Panc1 (cell line): ENCODE measurements at regions not wholly inside any gene's neighbourhood (a gene's known extent, or its start where the extent isn't known, plus 50 kb on each side); places are given as distances from the start of the nearest gene placed in this dataset.
"Not testable (repeated sequence)": the region's sequence is repeated elsewhere in the genome, so short reads cannot be mapped to it uniquely, and the experiment has no call there.

ENCODE experiments used
- ATAC-seq: fragments of 200-7000 bp; cut with Tn5 transposase; 2 replicates; pipeline ENCODE4 v1.9.1; 2020; ENCODE audit warnings: mild to moderate bottlenecking, moderate library complexity
- BruUV-seq: library from RNA; stranded (reverse); fragments of 400-500 nt; replicated peaks from 2 replicates; lab custom pipeline; 2021; lab: Mats Ljungman, UMichigan
- CTCF ChIA-PET: fragments of 300-600 bp; sonication (Branson Sonifier 250); formaldehyde crosslinking; loops from one replicate; lab custom pipeline; 2022; ENCODE audit warnings: antibody characterized with exemption; lab: Charles Lee
- POLR2A ChIA-PET: fragments of 300-600 bp; sonication (Branson Sonifier 250); formaldehyde crosslinking; loops from one replicate; lab custom pipeline; 2022; ENCODE audit warnings: antibody characterized with exemption; lab: Charles Lee
- DNase-seq: peaks from one replicate; pipeline ENCODE4 v3.0.0-alpha.2; 2010; ENCODE audit warnings: low read depth, low spot score
- H3K27ac ChIP-seq: 2 replicates; pipeline ENCODE4 v1.5.1; 2011; ENCODE audit warnings: mild to moderate bottlenecking, low read length, inconsistent platforms
- H3K27me3 ChIP-seq: fragments of 200-500 bp; sonication (Bioruptor generic); 2 replicates; pipeline ENCODE4 v1.6.0; 2014; ENCODE audit warnings: low read length, inconsistent platforms; ENCODE audit not compliant: control insufficient read depth, insufficient read depth
- H3K36me3 ChIP-seq: fragments of 200-500 bp; sonication (Bioruptor generic); 2 replicates; pipeline ENCODE4 v1.5.1; 2014; ENCODE audit warnings: inconsistent platforms, mild to moderate bottlenecking, low read length, moderate library complexity; ENCODE audit not compliant: control insufficient read depth, insufficient read depth
- H3K4me1 ChIP-seq: 2 replicates; pipeline ENCODE4 v1.5.1; 2011; ENCODE audit warnings: inconsistent platforms, mild to moderate bottlenecking, low read length, moderate library complexity; ENCODE audit not compliant: control insufficient read depth, insufficient read depth
- H3K4me3 ChIP-seq, 2 experiments: 2 replicates each; pipeline ENCODE4 v1.5.1; 2011 to 2012; ENCODE audit warnings: low read depth in 2 of 2, low read length in 2 of 2, mild to moderate bottlenecking in 2 of 2, inconsistent platforms in 1 of 2, moderate library complexity in 1 of 2
- H3K9me3 ChIP-seq: fragments of 200-500 bp; sonication (Bioruptor generic); 2 replicates; pipeline ENCODE4 v1.5.1; 2014; ENCODE audit warnings: low read depth, mild to moderate bottlenecking, inconsistent platforms, low read length, moderate library complexity; ENCODE audit not compliant: control insufficient read depth, insufficient read depth
- CTCF ChIP-seq: fragments of 450-650 bp; IDR thresholded peaks from 2 replicates; pipeline ENCODE4 v1.5.1; 2017; ENCODE audit warnings: mild to moderate bottlenecking
- POLR2AphosphoS5 ChIP-seq: IDR thresholded peaks from 2 replicates; pipeline ENCODE4 v1.6.1; 2012; ENCODE audit warnings: mild to moderate bottlenecking, low read depth, low read length, moderate library complexity
- SIN3A ChIP-seq: IDR thresholded peaks from 2 replicates; pipeline ENCODE4 v1.6.1; 2012; ENCODE audit warnings: low read depth, mild to moderate bottlenecking, low read length, moderate library complexity, borderline replicate concordance; ENCODE audit not compliant: insufficient read depth
- TCF7L2 ChIP-seq: IDR thresholded peaks from 2 replicates; pipeline ENCODE4 v1.6.1; 2011; ENCODE audit warnings: mild to moderate bottlenecking, low read depth, low read length, inconsistent platforms
- in situ Hi-C: cut with HindIII; loops from 2 replicates; pipeline ENCODE4 v1.10.0; 2016; ENCODE audit warnings: low sequenced_read_pairs, low pct_unique_long_range_greater_than_20kb
- intact Hi-C: fragments of 100-400 bp; cut with micrococcal nuclease; formaldehyde crosslinking; loops from one replicate; pipeline ENCODE4 v1.10.0; 2022; ENCODE audit not compliant: unreplicated experiment
- TF ChIP-seq, protein P1 (sequence below), 2 experiments: IDR thresholded peaks; 2 replicates each; pipeline ENCODE4 v1.6.1; 2011 to 2012; ENCODE audit warnings: low read depth in 2 of 2, control low read depth in 1 of 2, low read length in 1 of 2, mild to moderate bottlenecking in 1 of 2, moderate library complexity in 1 of 2; ENCODE audit not compliant: insufficient read depth in 1 of 2

DNA sequence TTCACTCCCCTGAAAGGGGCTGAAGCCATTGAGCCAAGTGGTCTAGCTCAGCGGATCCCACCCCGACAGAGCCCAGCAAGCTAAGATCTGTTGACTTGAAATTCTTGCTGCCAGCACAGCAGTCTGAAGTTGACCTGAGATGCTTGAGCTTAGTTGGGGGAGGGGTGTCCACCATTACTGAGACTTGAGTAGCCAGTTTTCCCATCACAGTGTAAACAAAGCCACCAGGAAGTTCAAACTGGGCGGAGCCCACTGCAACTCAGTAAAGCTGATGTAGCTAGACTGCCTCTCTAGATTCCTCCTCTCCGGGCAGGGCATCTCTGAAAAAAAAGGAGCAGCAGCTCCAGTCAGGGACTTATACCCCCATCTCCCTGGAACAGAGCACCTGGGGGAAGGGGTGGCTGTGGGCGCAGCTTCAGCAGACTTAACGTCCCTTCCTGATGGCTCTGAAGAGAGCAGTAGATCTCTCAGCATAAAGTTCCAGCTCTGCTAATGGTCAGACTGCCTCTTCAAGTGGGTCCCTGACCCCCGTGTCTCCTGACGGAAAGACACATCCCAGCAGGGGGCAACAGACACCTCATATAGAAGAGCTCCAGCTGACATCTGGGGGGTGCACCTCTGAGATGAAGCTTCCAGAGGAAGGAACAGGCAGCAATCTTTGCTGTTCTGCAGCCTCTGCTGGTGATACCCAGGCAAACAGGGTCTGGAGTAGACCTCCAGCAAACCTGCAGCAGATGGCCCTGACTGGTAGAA is 84.8 kb upstream of the EPB41L4A start:
- POLR2A ChIA-PET, ATAC-seq: not testable (repeated sequence)

DNA sequence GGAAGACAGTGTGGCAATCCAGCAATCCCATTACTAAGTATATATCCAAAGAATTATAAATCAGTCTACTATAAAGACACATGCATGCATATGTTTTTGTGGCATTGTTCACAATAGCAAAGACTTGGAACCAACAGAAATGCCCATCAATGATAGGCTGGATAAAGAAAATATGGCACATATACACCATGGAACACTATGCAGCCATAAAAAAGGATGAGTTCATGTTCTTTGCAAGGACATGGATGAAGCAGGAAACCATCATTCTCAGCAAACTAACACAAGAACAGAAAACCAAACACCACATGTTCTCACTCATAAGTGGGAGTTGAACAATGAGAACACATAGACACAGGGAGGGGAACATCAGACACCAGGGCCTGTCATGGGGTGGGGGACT is 90.0 kb upstream of the EPB41L4A start:
- DNase-seq, H3K27me3 ChIP-seq, in situ Hi-C loops, CTCF ChIA-PET, intact Hi-C loops, H3K4me1 ChIP-seq, H3K27ac ChIP-seq, ATAC-seq, BruUV-seq, H3K36me3 ChIP-seq, POLR2A ChIA-PET, H3K4me3 ChIP-seq, H3K9me3 ChIP-seq: not testable (repeated sequence)

More for the DNA sequence above, 84.8 kb upstream of the EPB41L4A start:
- H3K4me1 ChIP-seq, intact Hi-C loops, H3K27ac ChIP-seq, H3K4me3 ChIP-seq, H3K27me3 ChIP-seq, DNase-seq, H3K36me3 ChIP-seq, CTCF ChIA-PET, H3K9me3 ChIP-seq, in situ Hi-C loops, BruUV-seq: not testable (repeated sequence)

- intact Hi-C loops, result no loop called here
- ATAC-seq, result no peak
- no peak for TF ChIP-seq SIN3A
- TF ChIP-seq, protein P1, sequence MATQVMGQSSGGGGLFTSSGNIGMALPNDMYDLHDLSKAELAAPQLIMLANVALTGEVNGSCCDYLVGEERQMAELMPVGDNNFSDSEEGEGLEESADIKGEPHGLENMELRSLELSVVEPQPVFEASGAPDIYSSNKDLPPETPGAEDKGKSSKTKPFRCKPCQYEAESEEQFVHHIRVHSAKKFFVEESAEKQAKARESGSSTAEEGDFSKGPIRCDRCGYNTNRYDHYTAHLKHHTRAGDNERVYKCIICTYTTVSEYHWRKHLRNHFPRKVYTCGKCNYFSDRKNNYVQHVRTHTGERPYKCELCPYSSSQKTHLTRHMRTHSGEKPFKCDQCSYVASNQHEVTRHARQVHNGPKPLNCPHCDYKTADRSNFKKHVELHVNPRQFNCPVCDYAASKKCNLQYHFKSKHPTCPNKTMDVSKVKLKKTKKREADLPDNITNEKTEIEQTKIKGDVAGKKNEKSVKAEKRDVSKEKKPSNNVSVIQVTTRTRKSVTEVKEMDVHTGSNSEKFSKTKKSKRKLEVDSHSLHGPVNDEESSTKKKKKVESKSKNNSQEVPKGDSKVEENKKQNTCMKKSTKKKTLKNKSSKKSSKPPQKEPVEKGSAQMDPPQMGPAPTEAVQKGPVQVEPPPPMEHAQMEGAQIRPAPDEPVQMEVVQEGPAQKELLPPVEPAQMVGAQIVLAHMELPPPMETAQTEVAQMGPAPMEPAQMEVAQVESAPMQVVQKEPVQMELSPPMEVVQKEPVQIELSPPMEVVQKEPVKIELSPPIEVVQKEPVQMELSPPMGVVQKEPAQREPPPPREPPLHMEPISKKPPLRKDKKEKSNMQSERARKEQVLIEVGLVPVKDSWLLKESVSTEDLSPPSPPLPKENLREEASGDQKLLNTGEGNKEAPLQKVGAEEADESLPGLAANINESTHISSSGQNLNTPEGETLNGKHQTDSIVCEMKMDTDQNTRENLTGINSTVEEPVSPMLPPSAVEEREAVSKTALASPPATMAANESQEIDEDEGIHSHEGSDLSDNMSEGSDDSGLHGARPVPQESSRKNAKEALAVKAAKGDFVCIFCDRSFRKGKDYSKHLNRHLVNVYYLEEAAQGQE (IDR thresholded peaks at IDR 0.05; ENCODE audit: insufficient read depth in 1 of 2, low read depth in 2 of 2, low read length in 1 of 2), result no peak
- no peak for TF ChIP-seq CTCF
- TF ChIP-seq POLR2AphosphoS5, result no peak
- TF ChIP-seq TCF7L2, result no peak
- no peak overlapping the region for H3K27ac ChIP-seq
- H3K27me3 ChIP-seq, result no peaks in the 10 kb centered on the region; the same call in 1 of the 2 replicates
- no peak for DNase-seq
- H3K36me3 ChIP-seq, result no peaks in the 10 kb centered on the region
- H3K4me1 ChIP-seq, result no peaks in the 10 kb centered on the region
- no peaks in the 10 kb centered on the region for H3K9me3 ChIP-seq
- no peak overlapping the region for H3K4me3 ChIP-seq
- CTCF ChIA-PET, result no interaction called here
- no TSS peak for BruUV-seq
- in situ Hi-C loops, result no loop called here
- POLR2A ChIA-PET, result no interaction called here
These were observed 92.8 kb upstream of the EPB41L4A start for GRCh38 chr5:112511920-112512319.
